HepG2 (cell line): ENCODE measurements at regions not wholly inside any gene's neighbourhood (a gene's known extent, or its start where the extent isn't known, plus 50 kb on each side); places are given as distances from the start of the nearest gene placed in this dataset.

Source experiments
- ATAC-seq: fragments of 200-7000 bp; cut with Tn5 transposase; 3 replicates; pipeline ENCODE4 v1.9.1; 2020; ENCODE audit warnings: mild to moderate bottlenecking, moderate library complexity
- BruUV-seq: library from RNA; stranded (reverse); fragments of 400-500 nt; replicated peaks from 2 replicates; lab custom pipeline; 2021; lab: Mats Ljungman, UMichigan
- CTCF ChIA-PET: fragments of 300-600 bp; formaldehyde crosslinking; extraction: SDS; loops from one replicate; lab custom pipeline; 2021; ENCODE audit warnings: low total read pairs, inconsistent platforms, low intra/inter-chr PET ratio; lab: Yijun Ruan, JAX
- POLR2A ChIA-PET: fragments of 350-600 bp; sonication (Branson Sonifier 250); formaldehyde crosslinking; loops from one replicate; lab custom pipeline; 2020; ENCODE audit warnings: antibody characterized with exemption, inconsistent platforms; lab: Yijun Ruan, JAX
- DNase-seq: peaks from one replicate; pipeline ENCODE4 v3.0.0-alpha.2; 2015; ENCODE audit warnings: low spot score
- FAIRE-seq: peaks from 3 replicates; lab custom pipeline; 2011; peaks lifted over from hg19 to GRCh38; lab: Jason Lieb, UNC
- H2AFZ ChIP-seq: one replicate; pipeline ENCODE4 v1.6.1; 2011; ENCODE audit warnings: low read length, inconsistent platforms
- H3K27ac ChIP-seq: fragments of 300-600 bp; 3 replicates; pipeline ENCODE4 v1.8.0; 2011; ENCODE audit warnings: mixed run types, mild to moderate bottlenecking, mixed read lengths, low read length, inconsistent platforms; ENCODE audit not compliant: insufficient read depth; ENCODE audit errors: extremely low read length
- H3K27me3 ChIP-seq, 2 experiments: fragments of 200-600 bp in 1 of 2; 2 replicates in 1 of 2; 3 replicates in 1 of 2; pipeline versions ENCODE4 v1.6.0 to v1.8.0; 2011; ENCODE audit warnings: low read length in 2 of 2, mild to moderate bottlenecking in 2 of 2, moderate library complexity in 2 of 2, inconsistent platforms in 1 of 2; ENCODE audit not compliant: insufficient read depth in 2 of 2, control insufficient read depth in 1 of 2
- H3K36me3 ChIP-seq, 2 experiments: fragments of 200-600 bp in 1 of 2; replicated peaks in 1 of 2; 2 replicates in 1 of 2; 3 replicates in 1 of 2; pipeline versions ENCODE4 v1.5.1 to v1.8.0; 2011; ENCODE audit warnings: low read length in 2 of 2, inconsistent platforms in 1 of 2; ENCODE audit not compliant: insufficient read depth in 2 of 2, control insufficient read depth in 1 of 2
- H3K4me1 ChIP-seq: 2 replicates; pipeline ENCODE4 v1.5.1; 2012; ENCODE audit warnings: low read length, inconsistent platforms; ENCODE audit not compliant: insufficient read depth
- H3K4me2 ChIP-seq: 2 replicates; pipeline ENCODE4 v1.6.0; 2011; ENCODE audit warnings: low read depth, low read length, inconsistent platforms
- H3K4me3 ChIP-seq, 3 experiments: fragments of 200-600 bp in 1 of 3; sonication (generic), shearing (Covaris generic) in 1 of 3; replicated peaks in 1 of 3; 2 replicates each; pipeline ENCODE4 v1.5.1; 2011 to 2016; ENCODE audit warnings: low read length in 3 of 3, inconsistent platforms in 2 of 3, low read depth in 2 of 3, mild to moderate bottlenecking in 2 of 3, control low read depth in 1 of 3, mixed read lengths in 1 of 3; ENCODE audit not compliant: insufficient read depth in 1 of 3
- H3K79me2 ChIP-seq: one replicate; pipeline ENCODE4 v1.6.1; 2011; ENCODE audit warnings: low read length, inconsistent platforms; ENCODE audit not compliant: insufficient read depth
- H3K9ac ChIP-seq: 2 replicates; pipeline ENCODE4 v1.6.0; 2011; ENCODE audit warnings: mild to moderate bottlenecking, low read depth, low read length, inconsistent platforms; ENCODE audit not compliant: insufficient read depth
- H3K9me3 ChIP-seq: 2 replicates; pipeline ENCODE4 v1.5.1; 2012; ENCODE audit warnings: mild to moderate bottlenecking, low read length
- H4K20me1 ChIP-seq: 2 replicates; pipeline ENCODE4 v1.6.0; 2011; ENCODE audit warnings: inconsistent platforms, mild to moderate bottlenecking, low read length, moderate library complexity; ENCODE audit not compliant: insufficient read depth
- AKNA ChIP-seq: sonication (generic); formaldehyde crosslinking; IDR thresholded peaks from 2 replicates; pipeline ENCODE4 v1.4.0; 2020; ENCODE audit warnings: missing genetic modification reagents, borderline replicate concordance
- CAMTA2 ChIP-seq: sonication (generic); formaldehyde crosslinking; IDR thresholded peaks from 2 replicates; pipeline ENCODE4 v1.4.0; 2020; ENCODE audit warnings: mild to moderate bottlenecking, missing genetic modification reagents, borderline replicate concordance
- DMAP1 ChIP-seq: IDR thresholded peaks from 2 replicates; pipeline ENCODE4 v1.6.1; 2016
- GFI1 ChIP-seq: sonication (generic); formaldehyde crosslinking; IDR thresholded peaks from 2 replicates; pipeline ENCODE4 v1.5.0; 2020; ENCODE audit warnings: missing genetic modification reagents, mild to moderate bottlenecking, borderline replicate concordance
- JUND ChIP-seq: sonication (generic); formaldehyde crosslinking; IDR thresholded peaks from 2 replicates; pipeline ENCODE4 v1.8.0; 2022; ENCODE audit warnings: mild to moderate bottlenecking, missing genetic modification reagents
- PAWR ChIP-seq: sonication (generic); formaldehyde crosslinking; IDR thresholded peaks from 2 replicates; pipeline ENCODE4 v1.4.0; 2020; ENCODE audit warnings: missing genetic modification reagents, mild to moderate bottlenecking, borderline replicate concordance
- TEF ChIP-seq: sonication (generic); formaldehyde crosslinking; IDR thresholded peaks from 2 replicates; pipeline ENCODE4 v1.5.0; 2020; ENCODE audit warnings: missing genetic modification reagents
- ZBTB49 ChIP-seq: sonication (generic); formaldehyde crosslinking; IDR thresholded peaks from 2 replicates; pipeline ENCODE4 v1.4.0; 2020; ENCODE audit warnings: missing genetic modification reagents, borderline replicate concordance
- ZNF574 ChIP-seq: sonication (generic); formaldehyde crosslinking; IDR thresholded peaks from 2 replicates; pipeline ENCODE4 v1.4.0; 2020; ENCODE audit warnings: missing genetic modification reagents
- ZNF691 ChIP-seq: sonication (generic); formaldehyde crosslinking; IDR thresholded peaks from 2 replicates; pipeline ENCODE4 v1.4.0; 2020; ENCODE audit warnings: missing genetic modification reagents, low read depth, mild to moderate bottlenecking, borderline replicate concordance
- WGBS: methylation state at CpG from one replicate; pipeline ENCODE4 v1.1.6; 2017; ENCODE audit warnings: low lambda C conversion rate; 5-methylcytosine and 5-hydroxymethylcytosine counted together
- in situ Hi-C: cut with HindIII; loops from 2 replicates; pipeline ENCODE4 v1.10.0; 2017; ENCODE audit warnings: low pct_unique_long_range_greater_than_20kb; ENCODE audit not compliant: extremely low pct_ligation_motif_present
- intact Hi-C: fragments of 100-400 bp; cut with micrococcal nuclease; formaldehyde crosslinking; loops from one replicate; pipeline ENCODE4 v1.10.0; 2022; ENCODE audit not compliant: unreplicated experiment

GRCh38 chr1:5151511-5151910 lies 497.1 kb downstream of the AJAP1 start:
- no peak overlapping the region for H3K4me3 ChIP-seq
- H3K27ac ChIP-seq = no peak overlapping the region
- no TSS peak for BruUV-seq
- H4K20me1 ChIP-seq = no peaks in the 10 kb centered on the region
- ATAC-seq (no peak), DNase-seq (no peak), FAIRE-seq (no peak)
- H3K36me3 ChIP-seq = no peaks in the 10 kb centered on the region
- H3K9me3 ChIP-seq = peaks cover 81% of the 10 kb centered on the region
- H3K4me2 ChIP-seq = no peak overlapping the region
- ChIA-PET CTCF (no interaction called here), POLR2A (no interaction called here)
- intact Hi-C loops = no loop called here
- no peaks in the 10 kb centered on the region for H3K79me2 ChIP-seq
- H3K27me3 ChIP-seq = no peaks in the 10 kb centered on the region; a peak in 1 of 5 replicates
- H3K9ac ChIP-seq = no peak overlapping the region
- no peaks in the 10 kb centered on the region for H3K4me1 ChIP-seq
- 35% methylated on average over 9 of the region's 9 CpGs for WGBS
- in situ Hi-C loops = no loop called here
- no peak overlapping the region for H2AFZ ChIP-seq
- TF ChIP-seq ZNF574 (no peak), AKNA (CRISPR knock-in tag) (no peak), ZNF691 (no peak), DMAP1 (CRISPR knock-in tag) (no peak), CAMTA2 (CRISPR knock-in tag) (no peak), JUND (no peak), TEF (no peak), ZBTB49 (CRISPR knock-in tag) (no peak), PAWR (CRISPR knock-in tag) (no peak), GFI1 (CRISPR knock-in tag) (no peak)
